Mesenchymal stem cell (in vitro differentiated cells and primary cell): ENCODE measurements at regions not wholly inside any gene's neighbourhood (a gene's known extent, or its start where the extent isn't known, plus 50 kb on each side); places are given as distances from the start of the nearest gene placed in this dataset.

Experiments
- DNase-seq: peaks from one replicate; pipeline ENCODE4 v3.0.0-alpha.2; 2013
- H2AFZ ChIP-seq: one replicate; pipeline ENCODE4 v1.6.1; 2013; ENCODE audit warnings: low read depth, mild to moderate bottlenecking, control low read depth, inconsistent platforms, low read length, moderate library complexity
- H2AK5ac ChIP-seq: 2 replicates; pipeline ENCODE4 v1.6.1; 2013; ENCODE audit warnings: low read length, moderate library complexity, mild to moderate bottlenecking, inconsistent platforms; ENCODE audit not compliant: severe bottlenecking
- H2BK120ac ChIP-seq: one replicate; pipeline ENCODE4 v1.6.1; 2013; ENCODE audit warnings: low read depth, mild to moderate bottlenecking, inconsistent platforms, low read length, moderate library complexity
- H2BK12ac ChIP-seq, 2 experiments: one replicate each; pipeline ENCODE4 v1.6.1; 2013; ENCODE audit warnings: inconsistent platforms in 2 of 2, low read length in 2 of 2, mild to moderate bottlenecking in 2 of 2, moderate library complexity in 2 of 2, control low read depth in 1 of 2
- H2BK15ac ChIP-seq: one replicate; pipeline ENCODE4 v1.6.1; 2013; ENCODE audit warnings: mild to moderate bottlenecking, low read depth, inconsistent platforms; ENCODE audit not compliant: poor library complexity, severe bottlenecking
- H2BK5ac ChIP-seq: 2 replicates; pipeline ENCODE4 v1.6.1; 2013; ENCODE audit warnings: low read depth, mild to moderate bottlenecking, low read length, control low read depth, inconsistent platforms; ENCODE audit not compliant: poor library complexity, severe bottlenecking
- H3K14ac ChIP-seq, 2 experiments: one replicate each; pipeline ENCODE4 v1.6.1; 2013; ENCODE audit warnings: inconsistent platforms in 2 of 2, low read length in 2 of 2, control low read depth in 1 of 2, mild to moderate bottlenecking in 1 of 2, moderate library complexity in 1 of 2
- H3K18ac ChIP-seq, 2 experiments: one replicate each; pipeline ENCODE4 v1.6.1; 2013; ENCODE audit warnings: inconsistent platforms in 2 of 2, low read length in 2 of 2, control low read depth in 1 of 2, low read depth in 1 of 2, mild to moderate bottlenecking in 1 of 2
- H3K23ac ChIP-seq, 2 experiments: one replicate each; pipeline ENCODE4 v1.6.1; 2013; ENCODE audit warnings: inconsistent platforms in 2 of 2, low read length in 2 of 2, mild to moderate bottlenecking in 2 of 2, moderate library complexity in 2 of 2, control low read depth in 1 of 2
- H3K27ac ChIP-seq: 2 replicates; pipeline ENCODE4 v1.5.1; 2013; ENCODE audit warnings: mild to moderate bottlenecking, moderate library complexity, low read length, control low read depth, inconsistent platforms; ENCODE audit not compliant: poor library complexity, severe bottlenecking
- H3K27me3 ChIP-seq, 2 experiments: 2 replicates each; pipeline versions ENCODE4 v1.6.1 to v1.7.0; 2013; ENCODE audit warnings: low read length in 2 of 2, mild to moderate bottlenecking in 2 of 2, moderate library complexity in 2 of 2, control low read depth in 1 of 2, inconsistent platforms in 1 of 2; ENCODE audit not compliant: control insufficient read depth in 1 of 2, insufficient read depth in 1 of 2
- H3K36me3 ChIP-seq, 2 experiments: 2 replicates each; pipeline versions ENCODE4 v1.6.1 to v1.7.0; 2013; ENCODE audit warnings: low read length in 2 of 2, control low read depth in 1 of 2, inconsistent platforms in 1 of 2, low read depth in 1 of 2, mild to moderate bottlenecking in 1 of 2; ENCODE audit not compliant: insufficient read depth in 2 of 2, control insufficient read depth in 1 of 2
- H3K4ac ChIP-seq, 2 experiments: one replicate each; pipeline ENCODE4 v1.6.1; 2013; ENCODE audit warnings: inconsistent platforms in 2 of 2, low read length in 2 of 2, mild to moderate bottlenecking in 2 of 2, moderate library complexity in 2 of 2, control low read depth in 1 of 2, low read depth in 1 of 2
- H3K4me1 ChIP-seq: 2 replicates; pipeline ENCODE4 v1.6.1; 2013; ENCODE audit warnings: low read depth, low read length, control low read depth; ENCODE audit not compliant: control insufficient read depth, insufficient read depth
- H3K4me2 ChIP-seq: 2 replicates; pipeline ENCODE4 v1.6.1; 2013; ENCODE audit warnings: low read length, mild to moderate bottlenecking, inconsistent platforms; ENCODE audit not compliant: poor library complexity, severe bottlenecking
- H3K4me3 ChIP-seq, 2 experiments: 2 replicates each; pipeline versions ENCODE4 v1.5.1 to v1.7.0; 2013; ENCODE audit warnings: low read length in 2 of 2, mild to moderate bottlenecking in 2 of 2, control low read depth in 1 of 2, low read depth in 1 of 2; ENCODE audit not compliant: insufficient read depth in 1 of 2
- H3K79me1 ChIP-seq: replicated peaks from 2 replicates; pipeline ENCODE4 v1.6.1; 2013; ENCODE audit warnings: mild to moderate bottlenecking, control low read depth, low read length, inconsistent platforms; ENCODE audit not compliant: poor library complexity, severe bottlenecking
- H3K9ac ChIP-seq: 2 replicates; pipeline ENCODE4 v1.7.0; 2013; ENCODE audit warnings: mild to moderate bottlenecking, low read length, moderate library complexity
- H3K9me3 ChIP-seq: 2 replicates; pipeline ENCODE4 v1.7.0; 2013; ENCODE audit warnings: mild to moderate bottlenecking, low read length; ENCODE audit not compliant: control insufficient read depth
- H4K8ac ChIP-seq: one replicate; pipeline ENCODE4 v1.6.1; 2013; ENCODE audit warnings: inconsistent platforms, mild to moderate bottlenecking, low read length, moderate library complexity
- H4K91ac ChIP-seq: one replicate; pipeline ENCODE4 v1.6.1; 2013; ENCODE audit warnings: mild to moderate bottlenecking, low read length, inconsistent platforms
- WGBS: methylation state at CpG from one replicate; pipeline ENCODE4 v1.1.7; 2013; ENCODE audit warnings: mixed read lengths; 5-methylcytosine and 5-hydroxymethylcytosine counted together

- Histone ChIP-seq H3K4me3 (no peak overlapping the region), H3K18ac (no peak overlapping the region), H3K4me1 (no peaks in the 10 kb centered on the region), H3K4me2 (no peak overlapping the region), H2BK15ac (no peak overlapping the region), H3K23ac (no peak overlapping the region), H3K9me3 (no peaks in the 10 kb centered on the region), H3K36me3 (no peaks in the 10 kb centered on the region), H4K8ac (no peak overlapping the region), H3K27me3 (no peaks in the 10 kb centered on the region), H2AK5ac (no peak overlapping the region), H3K27ac (no peak overlapping the region), H3K4ac (peak overlapping the region in 1 of 2 experiments; percentile 11), H2AFZ (no peak overlapping the region), H3K14ac (no peak overlapping the region), H3K9ac (no peak overlapping the region), H2BK120ac (no peak overlapping the region), H2BK5ac (no peak overlapping the region), H3K79me1 (no peaks in the 10 kb centered on the region), H4K91ac (no peak overlapping the region), H2BK12ac (peak overlapping the region in 1 of 2 experiments; percentile 71)
- no peak for DNase-seq
- 82% methylated on average over 4 of the region's 4 CpGs for WGBS
These were observed 399.0 kb upstream of the KCNMB2 start for GRCh38 chr3:178137206-178137605.

DNA sequence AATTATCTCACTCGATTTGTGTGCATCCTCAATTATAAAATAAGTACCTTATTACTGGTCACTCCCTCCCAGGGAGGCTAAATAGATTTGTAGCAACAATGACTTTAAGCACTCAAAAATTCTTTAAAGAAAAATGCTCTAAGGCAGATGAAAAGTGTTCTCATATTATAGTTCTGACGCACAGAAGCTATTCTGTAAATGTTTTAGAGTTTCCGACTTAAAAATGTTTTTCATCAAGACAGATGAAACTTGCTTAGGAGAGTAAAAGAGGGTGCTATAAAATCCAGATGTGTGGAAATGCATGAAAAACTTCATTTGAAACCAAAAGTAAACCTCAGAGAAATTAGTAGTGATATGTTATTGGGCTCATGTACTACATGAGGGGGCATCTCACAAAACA lies 398.4 kb upstream of the KCNMB2 start:
- H3K4me2 ChIP-seq: no peak overlapping the region
- no peak overlapping the region for H3K18ac ChIP-seq
- no peaks in the 10 kb centered on the region for H3K9me3 ChIP-seq
- no peak overlapping the region for H3K23ac ChIP-seq
- no peak overlapping the region for H3K4ac ChIP-seq
- no peak overlapping the region for H3K14ac ChIP-seq
- DNase-seq: no peak
- H4K8ac ChIP-seq: no peak overlapping the region
- no peak overlapping the region for H3K27ac ChIP-seq
- H3K4me3 ChIP-seq: no peak overlapping the region
- H4K91ac ChIP-seq: no peak overlapping the region
- WGBS: 97% methylated on average over 3 of the region's 3 CpGs
- no peak overlapping the region for H2BK12ac ChIP-seq
- H3K9ac ChIP-seq: no peak overlapping the region
- no peak overlapping the region for H2BK120ac ChIP-seq
- H3K79me1 ChIP-seq: no peaks in the 10 kb centered on the region
- H3K36me3 ChIP-seq: no peaks in the 10 kb centered on the region
- no peak overlapping the region for H2AK5ac ChIP-seq
- H2BK5ac ChIP-seq: no peak overlapping the region
- H3K27me3 ChIP-seq: no peaks in the 10 kb centered on the region
- no peaks in the 10 kb centered on the region for H3K4me1 ChIP-seq
- no peak overlapping the region for H2BK15ac ChIP-seq
- H2AFZ ChIP-seq: no peak overlapping the region

- no peak overlapping the region for H3K27ac ChIP-seq
- H3K79me1 ChIP-seq: no peaks in the 10 kb centered on the region
- H2BK15ac ChIP-seq: no peak overlapping the region
- no peak overlapping the region for H2AK5ac ChIP-seq
- H3K4ac ChIP-seq: no peak overlapping the region
- no peaks in the 10 kb centered on the region for H3K36me3 ChIP-seq
- H4K91ac ChIP-seq: no peak overlapping the region
- H3K14ac ChIP-seq: no peak overlapping the region
- H2BK120ac ChIP-seq: no peak overlapping the region
- DNase-seq: no peak
- no peak overlapping the region for H3K9ac ChIP-seq
- H2AFZ ChIP-seq: no peak overlapping the region
- H3K27me3 ChIP-seq: no peaks in the 10 kb centered on the region
- H3K9me3 ChIP-seq: no peaks in the 10 kb centered on the region
- no peak overlapping the region for H3K18ac ChIP-seq
- no peak overlapping the region for H2BK5ac ChIP-seq
- no peak overlapping the region for H3K23ac ChIP-seq
- H3K4me3 ChIP-seq: no peak overlapping the region
- no peak overlapping the region for H3K4me2 ChIP-seq
- no peaks in the 10 kb centered on the region for H3K4me1 ChIP-seq
- no peak overlapping the region for H4K8ac ChIP-seq
- H2BK12ac ChIP-seq: no peak overlapping the region
These were observed 397.1 kb upstream of the KCNMB2 start for GRCh38 chr3:178139116-178139515.

DNA sequence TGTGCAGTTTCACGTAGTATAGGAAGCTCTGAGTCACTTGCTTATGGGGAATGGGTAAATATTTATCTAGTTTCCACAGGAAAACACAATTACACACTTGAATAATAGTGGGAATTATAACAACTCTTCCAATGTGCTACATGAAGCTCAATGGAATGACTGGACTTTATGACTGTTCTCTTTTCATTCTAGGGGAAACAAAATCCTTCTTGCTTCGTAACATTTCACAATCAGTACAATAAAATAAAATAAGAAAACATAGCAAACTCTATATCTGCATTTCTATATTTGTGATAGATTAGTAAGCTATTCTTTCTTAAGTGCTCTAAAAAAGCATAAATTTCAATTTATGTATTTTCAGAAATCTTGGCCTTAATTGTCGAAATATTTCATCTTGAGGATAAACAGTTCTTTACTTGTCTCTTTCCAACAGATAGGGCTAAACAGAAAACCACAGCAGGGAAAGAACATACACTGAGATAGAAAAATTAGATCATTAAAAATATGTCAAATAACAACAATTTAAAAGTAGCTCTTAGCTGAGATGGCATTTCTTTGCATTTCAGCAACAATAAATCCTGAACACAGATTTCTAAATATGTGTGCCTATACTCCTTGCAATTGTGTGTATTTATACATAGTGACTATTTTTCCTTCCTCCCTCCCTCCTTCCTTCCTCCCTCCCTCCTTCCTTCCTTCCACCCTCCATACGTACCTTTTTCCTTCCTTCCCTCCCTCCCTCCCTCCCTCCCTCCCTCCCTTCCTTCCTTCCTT lies 395.5 kb upstream of the KCNMB2 start:
- DNase-seq: peak; percentile 83
- H3K27me3 ChIP-seq: no peaks in the 10 kb centered on the region
- WGBS: no CpG with 5 or more reads among the region's 4 CpGs

More for the DNA sequence above, 395.5 kb upstream of the KCNMB2 start:
- Histone ChIP-seq H3K4me1 (no peaks in the 10 kb centered on the region), H3K4ac (no peak overlapping the region), H4K8ac (no peak overlapping the region), H2BK120ac (no peak overlapping the region), H4K91ac (no peak overlapping the region), H3K27ac (no peak overlapping the region), H2BK15ac (no peak overlapping the region), H3K23ac (no peak overlapping the region), H2AFZ (no peak overlapping the region), H3K4me3 (no peak overlapping the region), H3K79me1 (no peaks in the 10 kb centered on the region), H3K14ac (no peak overlapping the region), H3K4me2 (no peak overlapping the region), H3K18ac (no peak overlapping the region), H3K36me3 (no peaks in the 10 kb centered on the region), H2AK5ac (no peak overlapping the region), H2BK12ac (no peak overlapping the region), H2BK5ac (no peak overlapping the region), H3K9ac (no peak overlapping the region), H3K9me3 (no peaks in the 10 kb centered on the region)
